GM12874 (cell line): ENCODE measurements at regions not wholly inside any gene's neighbourhood (a gene's known extent, or its start where the extent isn't known, plus 50 kb on each side); places are given as distances from the start of the nearest gene placed in this dataset.

Source experiments
- TF ChIP-seq, protein P1 (sequence below): IDR thresholded peaks from 2 replicates; pipeline ENCODE4 v1.5.1; 2011; ENCODE audit warnings: low read depth, mild to moderate bottlenecking, control low read depth, low read length, moderate library complexity; ENCODE audit not compliant: insufficient read depth

DNA sequence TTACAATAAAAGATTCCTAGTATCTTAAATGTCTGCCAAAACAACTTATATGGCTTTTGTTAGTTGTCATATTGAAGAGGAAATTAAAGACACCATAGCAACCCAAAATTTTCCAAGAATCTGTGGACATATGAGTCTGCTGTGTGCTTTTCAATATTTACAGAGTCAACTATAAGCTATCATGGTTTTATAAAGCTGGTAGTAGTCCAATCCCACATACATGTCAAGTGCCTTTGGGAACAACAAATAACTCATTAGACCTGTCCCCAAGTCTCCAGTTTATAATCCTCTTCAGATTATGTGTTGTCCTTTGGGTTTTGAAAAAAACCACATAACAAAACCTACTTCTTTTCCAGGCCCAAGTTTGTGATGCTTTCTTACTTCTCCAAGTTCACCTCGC is 293.8 kb upstream of the USP25 start:
- TF ChIP-seq, protein P1, sequence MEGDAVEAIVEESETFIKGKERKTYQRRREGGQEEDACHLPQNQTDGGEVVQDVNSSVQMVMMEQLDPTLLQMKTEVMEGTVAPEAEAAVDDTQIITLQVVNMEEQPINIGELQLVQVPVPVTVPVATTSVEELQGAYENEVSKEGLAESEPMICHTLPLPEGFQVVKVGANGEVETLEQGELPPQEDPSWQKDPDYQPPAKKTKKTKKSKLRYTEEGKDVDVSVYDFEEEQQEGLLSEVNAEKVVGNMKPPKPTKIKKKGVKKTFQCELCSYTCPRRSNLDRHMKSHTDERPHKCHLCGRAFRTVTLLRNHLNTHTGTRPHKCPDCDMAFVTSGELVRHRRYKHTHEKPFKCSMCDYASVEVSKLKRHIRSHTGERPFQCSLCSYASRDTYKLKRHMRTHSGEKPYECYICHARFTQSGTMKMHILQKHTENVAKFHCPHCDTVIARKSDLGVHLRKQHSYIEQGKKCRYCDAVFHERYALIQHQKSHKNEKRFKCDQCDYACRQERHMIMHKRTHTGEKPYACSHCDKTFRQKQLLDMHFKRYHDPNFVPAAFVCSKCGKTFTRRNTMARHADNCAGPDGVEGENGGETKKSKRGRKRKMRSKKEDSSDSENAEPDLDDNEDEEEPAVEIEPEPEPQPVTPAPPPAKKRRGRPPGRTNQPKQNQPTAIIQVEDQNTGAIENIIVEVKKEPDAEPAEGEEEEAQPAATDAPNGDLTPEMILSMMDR = no peak

DNA sequence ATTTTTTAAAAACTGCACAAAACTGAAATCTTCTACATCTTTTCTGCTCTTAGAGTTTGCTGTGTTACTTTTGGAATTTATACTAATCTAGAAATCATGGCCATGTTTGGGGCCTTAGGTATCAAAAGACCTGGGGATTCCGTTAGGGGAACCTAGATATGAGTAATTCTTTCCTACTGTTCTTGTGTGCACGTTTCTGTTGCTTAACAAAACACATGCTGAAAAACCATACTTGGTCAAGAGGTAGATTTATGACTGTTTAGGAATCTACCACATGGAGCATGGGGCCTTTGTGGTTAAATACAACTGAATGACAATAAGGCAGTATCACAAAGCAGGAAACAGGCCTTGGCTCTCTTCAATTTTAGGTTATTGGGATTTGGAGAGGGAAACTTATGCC is 291.9 kb upstream of the USP25 start:
- TF ChIP-seq, protein P1 = no peak

DNA sequence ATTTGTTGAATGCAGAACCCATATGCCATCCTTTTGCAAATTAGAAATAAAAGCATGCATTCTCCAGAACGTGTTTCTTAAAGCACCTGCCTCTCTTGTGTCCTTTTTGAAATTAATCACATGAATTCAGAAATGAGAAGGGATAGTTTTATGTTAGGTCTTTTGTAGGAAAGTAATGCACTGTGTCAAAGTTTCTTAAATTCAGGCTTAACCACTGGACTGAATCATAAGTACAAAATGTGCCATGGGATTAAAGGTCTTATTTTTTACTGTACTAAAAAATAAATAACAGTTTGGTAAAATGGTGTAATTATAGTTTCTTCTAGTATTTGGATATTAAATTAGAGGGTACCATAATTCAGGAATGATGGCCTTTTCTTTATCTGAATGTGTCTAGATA is 290.1 kb upstream of the USP25 start:
- TF ChIP-seq, protein P1 = no peak

DNA sequence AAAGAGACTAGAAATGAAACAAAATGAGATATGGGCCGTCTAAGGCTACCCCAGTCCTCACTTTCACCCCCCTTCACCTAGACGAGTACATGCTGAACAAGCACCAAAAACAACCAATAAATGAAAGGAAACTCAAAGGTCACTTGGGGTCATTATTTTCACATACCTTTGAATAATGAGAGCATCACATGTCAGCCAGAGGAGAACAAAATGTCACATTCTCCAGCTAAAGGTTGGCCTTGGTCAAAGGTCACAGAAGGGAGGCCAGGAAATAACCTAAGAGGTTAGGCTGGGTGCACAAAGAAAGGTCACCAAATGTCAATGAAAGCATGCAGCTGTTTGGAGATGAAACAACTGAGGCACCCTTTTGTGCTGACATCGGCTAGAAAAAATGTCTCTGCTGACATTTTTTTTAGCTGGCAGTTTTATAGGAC is 288.7 kb upstream of the USP25 start:
- TF ChIP-seq, protein P1 = no peak

DNA sequence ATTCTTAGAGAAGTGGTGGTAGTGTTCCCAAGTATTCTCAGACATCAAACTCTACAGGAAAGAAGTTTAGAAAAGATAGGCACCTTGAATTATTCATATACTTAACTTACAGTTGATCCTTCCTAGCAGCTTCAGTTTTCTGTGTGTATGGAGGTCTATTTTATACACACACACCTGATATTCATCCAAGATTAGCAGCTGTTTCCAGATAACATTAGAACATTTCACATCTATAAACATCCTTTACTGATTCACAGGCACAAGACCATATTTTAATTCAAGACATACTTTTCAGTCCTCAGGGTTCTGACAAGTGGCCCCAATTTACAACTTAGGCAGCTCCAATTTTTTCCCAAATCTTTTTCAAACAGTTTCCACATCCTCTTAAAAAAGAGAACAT is 287.8 kb upstream of the USP25 start:
- TF ChIP-seq, protein P1 = no peak

DNA sequence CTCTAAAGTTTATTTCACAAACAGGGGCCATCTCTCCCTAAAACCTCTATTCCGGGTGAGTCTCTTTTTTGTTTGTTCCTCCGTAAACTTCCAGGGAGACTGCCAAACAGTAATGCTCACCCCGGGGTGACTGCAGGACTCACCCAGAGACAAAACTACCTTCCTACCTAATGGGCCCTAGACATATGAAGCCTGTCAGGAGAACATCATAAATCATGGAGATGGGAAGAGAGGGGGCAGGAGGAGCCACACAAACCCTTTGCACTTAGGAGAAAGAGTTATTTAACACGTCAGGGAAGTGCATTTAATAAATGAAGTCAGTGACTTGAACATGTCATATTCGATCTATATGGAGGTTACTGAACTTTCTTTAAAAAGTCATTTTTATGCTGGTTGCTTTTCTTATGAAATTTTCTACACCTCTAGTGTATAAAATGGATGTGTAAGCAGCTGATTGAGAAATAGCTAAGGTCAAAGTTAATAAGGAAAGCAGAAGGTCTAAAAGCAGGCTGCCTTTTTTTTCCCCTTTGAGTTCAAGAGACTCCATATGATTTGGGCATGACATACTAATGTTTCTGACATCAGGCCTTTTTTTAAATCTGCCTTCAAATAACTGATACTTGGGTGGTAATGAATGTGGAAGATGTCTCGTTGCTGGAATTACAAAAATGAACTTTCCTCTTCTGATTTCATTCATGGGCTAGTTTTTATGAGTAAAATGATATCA is 286.9 kb upstream of the USP25 start:
- TF ChIP-seq, protein P1 = no peak

DNA sequence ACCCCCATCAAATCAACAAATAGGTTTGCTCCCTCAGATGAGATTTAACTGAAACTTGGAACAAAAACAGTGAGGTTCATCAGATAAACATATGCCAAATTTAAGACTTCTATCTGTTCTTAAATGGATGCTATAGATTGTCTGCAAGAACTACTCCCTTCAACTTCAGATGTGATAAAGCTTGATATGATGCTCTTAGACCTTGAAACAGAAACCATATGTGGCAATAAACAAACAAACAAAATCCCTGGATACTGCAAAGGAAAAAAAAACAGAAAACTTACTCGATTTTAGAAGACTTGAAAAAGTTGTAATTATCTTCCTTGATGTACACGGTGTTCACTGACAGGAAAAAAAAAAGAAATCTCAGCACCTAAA is 286.1 kb upstream of the USP25 start:
- TF ChIP-seq, protein P1 = no peak
